HEK293 (cell line): ENCODE measurements at regions not wholly inside any gene's neighbourhood (a gene's known extent, or its start where the extent isn't known, plus 50 kb on each side); places are given as distances from the start of the nearest gene placed in this dataset.

ENCODE experiments used
- IKZF3 ChIP-seq: fragments of 450-650 bp; IDR thresholded peaks from 2 replicates; pipeline ENCODE4 v1.5.0; 2018; ENCODE audit warnings: missing biosample characterization, mild to moderate bottlenecking, missing genetic modification characterization, moderate library complexity
- PBX3 ChIP-seq: sonication (generic); formaldehyde crosslinking; IDR thresholded peaks from 2 replicates; pipeline ENCODE4 v1.8.1; 2022; ENCODE audit warnings: mild to moderate bottlenecking, moderate library complexity, missing genetic modification reagents
- PRDM10 ChIP-seq: fragments of 450-650 bp; formaldehyde crosslinking; IDR thresholded peaks from 2 replicates; pipeline ENCODE4 v1.5.1; 2016; ENCODE audit warnings: missing biosample characterization, missing genetic modification characterization
- TRIM28 ChIP-seq: IDR thresholded peaks from 2 replicates; pipeline ENCODE4 v1.6.1; 2011; ENCODE audit warnings: low read length, control low read depth, borderline replicate concordance
- ZBTB48 ChIP-seq: fragments of 450-650 bp; formaldehyde crosslinking; IDR thresholded peaks from 2 replicates; pipeline ENCODE4 v1.5.1; 2016; ENCODE audit warnings: missing biosample characterization, missing genetic modification characterization
- ZNF10 ChIP-seq: fragments of 450-650 bp; formaldehyde crosslinking; IDR thresholded peaks from 2 replicates; pipeline ENCODE4 v1.5.1; 2017; ENCODE audit warnings: missing biosample characterization, missing genetic modification characterization
- ZNF280D ChIP-seq: fragments of 450-650 bp; formaldehyde crosslinking; IDR thresholded peaks from 2 replicates; pipeline ENCODE4 v1.5.1; 2016; ENCODE audit warnings: missing biosample characterization, missing genetic modification characterization
- ZNF335 ChIP-seq: fragments of 450-650 bp; formaldehyde crosslinking; conservative IDR thresholded peaks from 2 replicates; pipeline ENCODE4 v1.5.1; 2016; ENCODE audit warnings: missing biosample characterization, missing genetic modification characterization
- ZNF354C ChIP-seq: fragments of 450-650 bp; formaldehyde crosslinking; IDR thresholded peaks from 2 replicates; pipeline ENCODE4 v1.5.1; 2016; ENCODE audit warnings: missing biosample characterization, missing genetic modification characterization, low read depth, borderline replicate concordance
- ZNF366 ChIP-seq: fragments of 450-650 bp; formaldehyde crosslinking; conservative IDR thresholded peaks from 2 replicates; pipeline ENCODE4 v1.5.1; 2016; ENCODE audit warnings: missing biosample characterization, missing genetic modification characterization
- ZNF707 ChIP-seq: fragments of 450-650 bp; formaldehyde crosslinking; IDR thresholded peaks from 2 replicates; pipeline ENCODE4 v1.5.1; 2016; ENCODE audit warnings: missing biosample characterization, missing genetic modification characterization
- ZNF785 ChIP-seq: fragments of 450-650 bp; formaldehyde crosslinking; IDR thresholded peaks from 2 replicates; pipeline ENCODE4 v1.5.1; 2016; ENCODE audit warnings: missing biosample characterization, missing genetic modification characterization
- TF ChIP-seq, protein P1 (sequence below): fragments of 450-650 bp; formaldehyde crosslinking; IDR thresholded peaks from 2 replicates; pipeline ENCODE4 v1.5.1; 2016; ENCODE audit warnings: missing biosample characterization, missing genetic modification characterization
- TF ChIP-seq, protein P2 (sequence below): fragments of 450-650 bp; formaldehyde crosslinking; IDR thresholded peaks from 2 replicates; pipeline ENCODE4 v1.5.1; 2016; ENCODE audit warnings: missing biosample characterization, missing genetic modification characterization, borderline replicate concordance

DNA sequence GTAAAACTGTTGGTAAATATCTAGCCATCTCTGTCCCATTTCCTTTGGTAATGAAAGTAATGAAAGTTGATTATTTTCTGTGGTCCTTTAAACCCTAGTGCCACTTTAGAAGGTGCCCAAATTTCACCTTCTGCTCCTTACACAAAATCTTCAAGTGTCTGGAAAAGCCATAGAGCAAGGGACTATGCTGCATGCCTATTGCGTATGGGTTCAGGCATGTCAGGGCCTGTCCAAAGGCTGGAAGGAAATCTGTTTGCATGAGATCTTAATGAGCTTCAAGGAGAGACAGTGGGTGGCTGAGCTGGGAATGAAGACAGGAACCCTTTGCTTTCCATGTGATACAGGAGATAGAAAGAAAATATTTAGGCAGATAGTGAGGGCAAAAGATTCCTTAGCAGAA lies 66.6 kb upstream of the CCN6 start (continued):
- TF ChIP-seq, protein P1, sequence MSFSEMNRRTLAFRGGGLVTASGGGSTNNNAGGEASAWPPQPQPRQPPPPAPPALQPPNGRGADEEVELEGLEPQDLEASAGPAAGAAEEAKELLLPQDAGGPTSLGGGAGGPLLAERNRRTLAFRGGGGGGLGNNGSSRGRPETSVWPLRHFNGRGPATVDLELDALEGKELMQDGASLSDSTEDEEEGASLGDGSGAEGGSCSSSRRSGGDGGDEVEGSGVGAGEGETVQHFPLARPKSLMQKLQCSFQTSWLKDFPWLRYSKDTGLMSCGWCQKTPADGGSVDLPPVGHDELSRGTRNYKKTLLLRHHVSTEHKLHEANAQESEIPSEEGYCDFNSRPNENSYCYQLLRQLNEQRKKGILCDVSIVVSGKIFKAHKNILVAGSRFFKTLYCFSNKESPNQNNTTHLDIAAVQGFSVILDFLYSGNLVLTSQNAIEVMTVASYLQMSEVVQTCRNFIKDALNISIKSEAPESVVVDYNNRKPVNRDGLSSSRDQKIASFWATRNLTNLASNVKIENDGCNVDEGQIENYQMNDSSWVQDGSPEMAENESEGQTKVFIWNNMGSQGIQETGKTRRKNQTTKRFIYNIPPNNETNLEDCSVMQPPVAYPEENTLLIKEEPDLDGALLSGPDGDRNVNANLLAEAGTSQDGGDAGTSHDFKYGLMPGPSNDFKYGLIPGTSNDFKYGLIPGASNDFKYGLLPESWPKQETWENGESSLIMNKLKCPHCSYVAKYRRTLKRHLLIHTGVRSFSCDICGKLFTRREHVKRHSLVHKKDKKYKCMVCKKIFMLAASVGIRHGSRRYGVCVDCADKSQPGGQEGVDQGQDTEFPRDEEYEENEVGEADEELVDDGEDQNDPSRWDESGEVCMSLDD (tag by site-specific recombination) = no peak
- TF ChIP-seq ZNF366 (tag by site-specific recombination) (0 out of 2 replicates have a peak, but pooled peaks have one; percentile 14), ZNF10 (tag by site-specific recombination) (no peak), ZNF707 (no peak), TRIM28 (peak; percentile 86; the same call in 1 of the 2 replicates), ZNF354C (tag by site-specific recombination) (no peak), PRDM10 (peak; percentile 65), ZNF785 (tag by site-specific recombination) (no peak), IKZF3 (tag by site-specific recombination) (no peak), ZBTB48 (peak; percentile 88), ZNF335 (tag by site-specific recombination) (peak; percentile 44; the same call in 1 of the 2 replicates), PBX3 (CRISPR knock-in tag) (no peak), ZNF280D (tag by site-specific recombination) (no peak)
- TF ChIP-seq, protein P2, sequence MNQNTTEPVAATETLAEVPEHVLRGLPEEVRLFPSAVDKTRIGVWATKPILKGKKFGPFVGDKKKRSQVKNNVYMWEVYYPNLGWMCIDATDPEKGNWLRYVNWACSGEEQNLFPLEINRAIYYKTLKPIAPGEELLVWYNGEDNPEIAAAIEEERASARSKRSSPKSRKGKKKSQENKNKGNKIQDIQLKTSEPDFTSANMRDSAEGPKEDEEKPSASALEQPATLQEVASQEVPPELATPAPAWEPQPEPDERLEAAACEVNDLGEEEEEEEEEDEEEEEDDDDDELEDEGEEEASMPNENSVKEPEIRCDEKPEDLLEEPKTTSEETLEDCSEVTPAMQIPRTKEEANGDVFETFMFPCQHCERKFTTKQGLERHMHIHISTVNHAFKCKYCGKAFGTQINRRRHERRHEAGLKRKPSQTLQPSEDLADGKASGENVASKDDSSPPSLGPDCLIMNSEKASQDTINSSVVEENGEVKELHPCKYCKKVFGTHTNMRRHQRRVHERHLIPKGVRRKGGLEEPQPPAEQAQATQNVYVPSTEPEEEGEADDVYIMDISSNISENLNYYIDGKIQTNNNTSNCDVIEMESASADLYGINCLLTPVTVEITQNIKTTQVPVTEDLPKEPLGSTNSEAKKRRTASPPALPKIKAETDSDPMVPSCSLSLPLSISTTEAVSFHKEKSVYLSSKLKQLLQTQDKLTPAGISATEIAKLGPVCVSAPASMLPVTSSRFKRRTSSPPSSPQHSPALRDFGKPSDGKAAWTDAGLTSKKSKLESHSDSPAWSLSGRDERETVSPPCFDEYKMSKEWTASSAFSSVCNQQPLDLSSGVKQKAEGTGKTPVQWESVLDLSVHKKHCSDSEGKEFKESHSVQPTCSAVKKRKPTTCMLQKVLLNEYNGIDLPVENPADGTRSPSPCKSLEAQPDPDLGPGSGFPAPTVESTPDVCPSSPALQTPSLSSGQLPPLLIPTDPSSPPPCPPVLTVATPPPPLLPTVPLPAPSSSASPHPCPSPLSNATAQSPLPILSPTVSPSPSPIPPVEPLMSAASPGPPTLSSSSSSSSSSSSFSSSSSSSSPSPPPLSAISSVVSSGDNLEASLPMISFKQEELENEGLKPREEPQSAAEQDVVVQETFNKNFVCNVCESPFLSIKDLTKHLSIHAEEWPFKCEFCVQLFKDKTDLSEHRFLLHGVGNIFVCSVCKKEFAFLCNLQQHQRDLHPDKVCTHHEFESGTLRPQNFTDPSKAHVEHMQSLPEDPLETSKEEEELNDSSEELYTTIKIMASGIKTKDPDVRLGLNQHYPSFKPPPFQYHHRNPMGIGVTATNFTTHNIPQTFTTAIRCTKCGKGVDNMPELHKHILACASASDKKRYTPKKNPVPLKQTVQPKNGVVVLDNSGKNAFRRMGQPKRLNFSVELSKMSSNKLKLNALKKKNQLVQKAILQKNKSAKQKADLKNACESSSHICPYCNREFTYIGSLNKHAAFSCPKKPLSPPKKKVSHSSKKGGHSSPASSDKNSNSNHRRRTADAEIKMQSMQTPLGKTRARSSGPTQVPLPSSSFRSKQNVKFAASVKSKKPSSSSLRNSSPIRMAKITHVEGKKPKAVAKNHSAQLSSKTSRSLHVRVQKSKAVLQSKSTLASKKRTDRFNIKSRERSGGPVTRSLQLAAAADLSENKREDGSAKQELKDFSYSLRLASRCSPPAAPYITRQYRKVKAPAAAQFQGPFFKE (tag by site-specific recombination) = no peak
